Activated naive CD8-positive, alpha-beta T cell treated with anti-CD3 and anti-CD28 coated beads, Interleukin-2, amount 10 ng/mL, durations not matched to agents 7 days and 5 days (primary cell): ENCODE measurements at regions not wholly inside any gene's neighbourhood (a gene's known extent, or its start where the extent isn't known, plus 50 kb on each side); places are given as distances from the start of the nearest gene placed in this dataset.
A peak's percentile ranks its signal among the peaks of the same experiment; 100 is the strongest.
"Not testable (repeated sequence)": the region's sequence is repeated elsewhere in the genome, so short reads cannot be mapped to it uniquely, and the experiment has no call there.

ENCODE experiments used
- ATAC-seq: fragments of 150-1000 bp; cut with Tn5 transposase; one replicate; pipeline ENCODE4 v1.10.0; 2021; ENCODE audit warnings: low read depth, moderate library complexity
- POLR2A ChIA-PET: fragments of 350-600 bp; sonication (Branson Sonifier 250); formaldehyde crosslinking; loops from one replicate; lab custom pipeline; 2021; ENCODE audit warnings: antibody characterized with exemption; lab: Charles Lee
- DNase-seq: peaks from one replicate; pipeline ENCODE4 v3.0.0; 2021
- H3K27ac Mint-ChIP-seq: one replicate; pipeline ENCODE4 v1.8.0; 2022; ENCODE audit warnings: mild to moderate bottlenecking, mixed read lengths
- H3K27me3 Mint-ChIP-seq: one replicate; pipeline ENCODE4 v1.8.0; 2022; ENCODE audit warnings: mild to moderate bottlenecking, moderate library complexity, mixed read lengths
- H3K36me3 Mint-ChIP-seq: one replicate; pipeline ENCODE4 v1.8.0; 2021; ENCODE audit warnings: mild to moderate bottlenecking, mixed read lengths
- H3K4me1 Mint-ChIP-seq: one replicate; pipeline ENCODE4 v1.8.0; 2021; ENCODE audit warnings: mixed read lengths
- H3K4me3 Mint-ChIP-seq: one replicate; pipeline ENCODE4 v1.8.0; 2022; ENCODE audit warnings: mild to moderate bottlenecking, moderate library complexity, mixed read lengths
- H3K9me3 Mint-ChIP-seq: one replicate; pipeline ENCODE4 v1.8.0; 2021; ENCODE audit warnings: mixed read lengths

- Mint-ChIP-seq H3K36me3 (peaks cover 5% of the 10 kb centered on the region), H3K4me1 (peaks cover 11% of the 10 kb centered on the region), H3K9me3 (peaks cover 5% of the 10 kb centered on the region), H3K27me3 (no peaks in the 10 kb centered on the region), H3K27ac (no peak overlapping the region), H3K4me3 (no peak overlapping the region)
- no peak for ATAC-seq
- DNase-seq: no peak
- POLR2A ChIA-PET: interaction anchor here (0.8 kb wide), 1 partner anchor 18 kb away, joined by 3 read pairs; no protein-coding TSS in a partner anchor
These were observed 227.3 kb upstream of the TET2 start for GRCh38 chr4:104919406-104919805.

DNA sequence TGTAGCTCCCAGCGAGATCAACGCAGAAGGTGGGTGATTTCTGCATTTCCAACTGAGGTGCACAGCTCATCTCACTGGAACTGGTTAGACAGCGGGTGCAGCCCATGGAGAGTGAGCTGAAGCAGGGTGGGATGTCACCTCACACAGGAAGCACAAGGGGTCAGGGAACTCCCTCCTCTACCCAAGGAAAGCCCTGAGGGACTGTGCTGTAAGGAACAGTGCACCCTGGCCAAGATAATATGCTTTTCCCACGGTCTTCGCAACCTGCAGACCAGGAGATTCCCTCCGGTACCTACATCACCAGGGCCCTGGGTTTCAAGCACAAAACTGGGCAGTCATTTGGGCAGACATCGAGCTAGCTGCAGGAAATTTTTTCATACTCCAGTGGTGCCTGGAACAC is 216.4 kb upstream of the TET2 start:
- no peak for DNase-seq
- H3K36me3 Mint-ChIP-seq: peaks cover 45% of the 10 kb centered on the region
- no peaks in the 10 kb centered on the region for H3K27me3 Mint-ChIP-seq
- H3K4me3 Mint-ChIP-seq: peak overlapping the region; percentile 36
- peaks cover 40% of the 10 kb centered on the region for H3K4me1 Mint-ChIP-seq
- no peak for ATAC-seq
- peaks cover 15% of the 10 kb centered on the region for H3K9me3 Mint-ChIP-seq
- POLR2A ChIA-PET: interaction anchor here (1.1 to 1.7 kb wide), 3 partner anchors 8 to 543 kb away, joined by 4 to 16 read pairs (median 11); partner anchors contain the start of gene PPA2
- peak overlapping the region; percentile 89 for H3K27ac Mint-ChIP-seq

DNA sequence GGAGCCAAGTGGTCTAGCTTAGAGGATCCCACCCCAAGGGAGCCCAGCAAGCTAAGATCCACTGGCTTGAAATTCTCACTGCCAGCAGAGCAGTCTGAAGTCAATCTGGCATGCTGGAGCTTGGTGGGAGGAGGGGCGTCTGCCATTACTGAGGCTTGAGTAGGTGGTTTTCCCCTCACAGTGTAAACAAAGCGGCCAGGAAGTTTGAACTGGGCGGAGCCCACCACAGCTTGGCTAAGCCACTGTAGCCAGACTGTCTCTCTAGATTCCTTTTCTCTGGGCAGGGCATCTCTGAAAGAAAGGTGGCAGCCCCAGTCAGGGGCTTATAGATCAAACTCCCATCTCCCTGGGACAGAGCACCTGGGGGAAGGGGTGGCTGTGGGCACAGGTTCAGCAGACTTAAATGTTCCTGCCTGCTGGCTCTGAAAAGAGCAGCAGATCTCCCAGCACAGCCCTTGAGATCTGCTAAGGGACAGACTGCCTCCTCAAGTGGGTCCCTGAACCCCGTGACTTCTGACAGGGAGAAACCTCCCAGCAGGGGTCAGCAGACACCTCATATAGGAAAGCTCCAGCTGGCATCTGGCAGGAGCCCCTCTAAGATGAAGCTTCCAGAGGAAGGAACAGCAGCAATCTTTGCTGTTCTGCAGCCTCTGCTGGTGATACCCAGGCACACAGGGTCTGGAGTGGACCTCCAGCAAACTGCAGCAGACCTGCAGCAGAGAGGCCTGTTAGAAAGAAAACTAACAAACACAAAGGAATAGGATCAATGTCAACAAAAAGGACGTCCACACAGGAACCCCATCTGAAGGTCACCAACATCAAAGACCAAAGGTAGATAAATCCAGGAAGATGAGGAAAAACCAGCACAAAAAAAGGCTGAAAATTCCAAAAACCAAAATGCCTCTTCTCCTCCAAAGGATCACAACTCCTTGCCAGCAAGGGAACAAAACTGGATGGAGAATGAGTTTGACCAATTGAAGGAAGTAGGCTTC is 215.6 kb upstream of the TET2 start:
- peak; percentile 64 for DNase-seq
- ATAC-seq: peak; percentile 83
- POLR2A ChIA-PET: interaction anchor here (0.8 to 1.7 kb wide), 6 partner anchors 8 to 543 kb away, joined by 3 to 16 read pairs (median 7); partner anchors contain the start of genes PPA2 and TET2
- Mint-ChIP-seq H3K27ac (peak overlapping the region; percentile 89), H3K9me3 (peaks cover 19% of the 10 kb centered on the region), H3K4me3 (peak overlapping the region; percentile 71), H3K36me3 (peaks cover 49% of the 10 kb centered on the region), H3K4me1 (peaks cover 40% of the 10 kb centered on the region)
- H3K27me3 Mint-ChIP-seq: not testable (repeated sequence)

- peaks cover 24% of the 10 kb centered on the region for H3K4me1 Mint-ChIP-seq
- H3K27ac Mint-ChIP-seq: peak overlapping the region; percentile 79
- no peaks in the 10 kb centered on the region for H3K27me3 Mint-ChIP-seq
- no peak overlapping the region for H3K4me3 Mint-ChIP-seq
- DNase-seq (no peak), ATAC-seq (peak; percentile 58)
- peaks cover 13% of the 10 kb centered on the region for H3K9me3 Mint-ChIP-seq
- POLR2A ChIA-PET: interaction anchor here (1.0 kb wide), 1 partner anchor 8 kb away, joined by 4 read pairs; no protein-coding TSS in a partner anchor
- H3K36me3 Mint-ChIP-seq: peaks cover 32% of the 10 kb centered on the region
These were observed 208.1 kb upstream of the TET2 start for GRCh38 chr4:104938624-104939023.

DNA sequence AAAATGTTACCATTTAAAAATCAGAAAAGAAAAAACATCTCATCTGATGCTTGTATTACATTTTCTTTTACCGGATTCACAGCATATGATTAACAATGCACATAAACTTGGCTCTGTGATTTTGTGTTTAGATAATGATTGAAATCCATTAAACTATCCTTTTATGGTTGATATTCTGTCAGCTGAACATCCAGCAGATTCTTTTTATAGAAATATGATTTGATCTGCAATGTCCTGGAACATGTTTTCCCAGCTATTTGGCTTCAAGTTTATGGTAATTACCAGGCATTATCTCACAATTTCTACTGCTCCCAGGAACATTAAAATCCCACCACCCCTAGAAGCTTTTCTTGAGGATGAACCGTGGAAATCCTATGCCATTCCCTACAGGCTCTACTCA is 205.7 kb upstream of the TET2 start:
- peaks cover 33% of the 10 kb centered on the region for H3K4me1 Mint-ChIP-seq
- POLR2A ChIA-PET: interaction anchor here (0.7 to 1.7 kb wide), 2 partner anchors 26 to 120 kb away, joined by 4 to 5 read pairs; no protein-coding TSS in a partner anchor
- no peak overlapping the region for H3K27ac Mint-ChIP-seq
- DNase-seq (no peak), ATAC-seq (no peak)
- no peaks in the 10 kb centered on the region for H3K27me3 Mint-ChIP-seq
- H3K4me3 Mint-ChIP-seq: no peak overlapping the region
- peaks cover under 1% of the 10 kb centered on the region for H3K9me3 Mint-ChIP-seq
- H3K36me3 Mint-ChIP-seq: peaks cover 20% of the 10 kb centered on the region

DNA sequence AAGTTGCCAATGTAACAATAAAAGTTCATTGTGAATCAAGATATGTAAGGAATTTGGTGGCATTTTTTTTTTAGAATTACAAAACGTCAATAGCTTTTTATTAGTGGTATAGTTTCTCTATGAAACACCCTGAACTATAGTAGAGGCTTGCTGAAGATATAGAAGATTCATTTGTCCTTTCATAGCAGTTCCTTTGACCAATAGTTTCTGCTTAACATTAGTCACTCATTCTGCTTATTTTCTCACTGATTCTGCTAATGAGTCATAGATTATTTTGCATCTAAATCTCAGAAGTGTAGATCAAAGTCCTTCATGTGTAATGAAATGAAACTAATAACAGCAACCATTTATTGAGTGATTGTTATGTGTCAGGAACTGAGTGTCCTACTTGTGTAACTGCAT is 205.0 kb upstream of the TET2 start:
- POLR2A ChIA-PET: interaction anchor here (0.6 to 1.7 kb wide), 3 partner anchors 25 to 756 kb away, joined by 3 to 5 read pairs (median 4); no protein-coding TSS in a partner anchor
- no peak overlapping the region for H3K27ac Mint-ChIP-seq

GRCh38 chr4:104942990-104943743 is 203.5 kb upstream of the TET2 start:
- Mint-ChIP-seq H3K36me3 (peaks cover 23% of the 10 kb centered on the region), H3K4me3 (peak overlapping the region; percentile 57), H3K27ac (peak overlapping the region; percentile 85), H3K9me3 (peaks cover 4% of the 10 kb centered on the region), H3K4me1 (peaks cover 35% of the 10 kb centered on the region), H3K27me3 (no peaks in the 10 kb centered on the region)
- peak; percentile 95 for ATAC-seq
- DNase-seq: peak; percentile 73
- POLR2A ChIA-PET: interaction anchor here (1.1 to 3.2 kb wide), 9 partner anchors 12 to 530 kb away, joined by 3 to 14 read pairs (median 9); partner anchors contain the start of genes PPA2 and TET2

More for the DNA sequence above, 205.0 kb upstream of the TET2 start:
- Mint-ChIP-seq H3K4me1 (peaks cover 33% of the 10 kb centered on the region), H3K36me3 (peaks cover 18% of the 10 kb centered on the region), H3K4me3 (no peak overlapping the region), H3K27me3 (no peaks in the 10 kb centered on the region), H3K9me3 (no peaks in the 10 kb centered on the region)
- no peak for ATAC-seq
- DNase-seq: no peak

DNA sequence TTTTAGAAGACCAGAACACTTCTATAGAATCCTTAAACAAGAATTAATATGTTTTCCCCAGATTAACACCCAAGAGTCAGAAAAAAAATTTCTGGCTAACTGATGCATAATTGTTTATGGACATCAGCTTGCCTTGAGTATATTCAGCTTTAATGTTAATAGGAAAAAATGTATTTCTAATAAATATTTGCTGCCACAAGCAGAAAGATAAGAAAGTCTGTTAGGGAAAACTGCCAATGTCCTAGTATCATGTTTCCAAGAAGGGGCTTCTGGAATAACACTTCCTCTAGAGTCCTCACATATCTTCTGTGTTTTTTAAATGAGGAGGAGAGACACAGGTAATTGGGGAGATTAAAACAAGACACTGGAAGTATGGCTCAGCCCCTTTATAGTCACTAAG is 202.1 kb upstream of the TET2 start:
- POLR2A ChIA-PET: interaction anchor here (1.2 to 3.2 kb wide), 6 partner anchors 14 to 529 kb away, joined by 3 to 14 read pairs (median 10); partner anchors contain the start of genes PPA2 and TET2
- DNase-seq (no peak), ATAC-seq (no peak)
- Mint-ChIP-seq H3K9me3 (peaks cover 5% of the 10 kb centered on the region), H3K4me3 (no peak overlapping the region), H3K27ac (peak overlapping the region; percentile 85), H3K4me1 (peaks cover 30% of the 10 kb centered on the region), H3K27me3 (no peaks in the 10 kb centered on the region), H3K36me3 (peaks cover 23% of the 10 kb centered on the region)

- POLR2A ChIA-PET: no interaction called here
- ATAC-seq (no peak), DNase-seq (no peak)
- Mint-ChIP-seq H3K4me1 (peaks cover 22% of the 10 kb centered on the region), H3K27me3 (no peaks in the 10 kb centered on the region), H3K4me3 (no peak overlapping the region), H3K9me3 (peaks cover 17% of the 10 kb centered on the region), H3K27ac (no peak overlapping the region), H3K36me3 (peaks cover 39% of the 10 kb centered on the region)
These were observed 182.1 kb upstream of the TET2 start for GRCh38 chr4:104964410-104965175.

DNA sequence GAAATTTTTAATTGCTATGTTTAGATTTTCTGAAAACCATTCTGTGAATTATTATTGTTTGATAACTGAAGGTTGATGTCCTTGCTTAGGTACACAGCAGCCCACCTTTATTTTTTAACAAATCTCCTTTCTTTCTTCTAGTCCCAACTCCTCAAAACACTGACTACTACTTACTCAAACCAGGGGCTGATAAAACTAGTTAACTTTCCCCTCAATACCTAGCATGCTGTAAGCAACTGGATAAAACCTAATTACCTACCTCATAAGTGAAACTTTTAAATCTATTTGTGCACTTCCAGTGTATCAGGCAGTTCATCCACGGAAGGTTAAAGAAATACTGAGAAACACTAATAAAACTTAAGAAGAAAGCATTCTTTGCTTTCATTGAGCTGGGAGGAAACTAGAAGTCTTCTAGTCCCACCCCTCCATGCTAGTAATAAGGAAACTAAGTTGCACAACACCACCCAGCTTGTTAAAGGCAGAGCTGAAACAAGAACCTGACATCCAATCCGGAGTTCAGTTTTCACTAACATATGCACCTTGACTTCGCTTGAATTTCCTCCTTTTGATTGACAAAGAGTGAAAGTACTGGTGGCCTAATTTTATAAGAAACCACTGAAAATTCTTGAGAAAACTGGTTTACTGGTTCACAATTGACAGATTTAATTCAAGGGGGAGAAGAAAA is 180.2 kb upstream of the TET2 start:
- no peaks in the 10 kb centered on the region for H3K27me3 Mint-ChIP-seq
- peaks cover 22% of the 10 kb centered on the region for H3K4me1 Mint-ChIP-seq
- H3K9me3 Mint-ChIP-seq: peaks cover 14% of the 10 kb centered on the region
- peak overlapping the region; percentile 99 for H3K27ac Mint-ChIP-seq
- POLR2A ChIA-PET: interaction anchor here (0.8 to 1.7 kb wide), 4 partner anchors 22 to 180 kb away, joined by 3 to 14 read pairs (median 6); partner anchors contain the start of gene TET2
- peak overlapping the region; percentile 87 for H3K4me3 Mint-ChIP-seq
- DNase-seq (no peak), ATAC-seq (peak; percentile 99)
- H3K36me3 Mint-ChIP-seq: peaks cover 39% of the 10 kb centered on the region

DNA sequence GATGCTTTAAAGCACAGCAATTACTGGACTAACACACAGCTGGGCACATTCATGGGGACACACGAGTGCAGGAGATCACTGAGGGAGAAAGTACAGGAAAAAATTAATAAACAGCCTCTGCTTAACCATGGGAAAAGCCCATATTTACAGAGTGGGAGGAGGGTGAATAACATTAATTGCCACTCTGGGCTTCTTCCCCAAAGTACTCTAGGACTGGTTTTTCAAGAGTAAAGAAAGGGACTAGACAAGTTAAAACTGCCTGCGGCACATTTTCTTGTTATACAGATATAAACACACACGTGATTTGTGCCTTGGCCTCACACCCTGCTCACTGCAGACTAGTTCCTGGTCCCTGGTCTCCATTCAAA is 179.7 kb upstream of the TET2 start:
- peaks cover 14% of the 10 kb centered on the region for H3K9me3 Mint-ChIP-seq
- peak overlapping the region; percentile 99 for H3K27ac Mint-ChIP-seq
- peaks cover 22% of the 10 kb centered on the region for H3K4me1 Mint-ChIP-seq
- ATAC-seq (peak; percentile 29), DNase-seq (no peak)
- peak overlapping the region; percentile 87 for H3K4me3 Mint-ChIP-seq
- no peaks in the 10 kb centered on the region for H3K27me3 Mint-ChIP-seq
- peaks cover 39% of the 10 kb centered on the region for H3K36me3 Mint-ChIP-seq
- POLR2A ChIA-PET: interaction anchor here (0.8 to 1.7 kb wide), 4 partner anchors 23 to 180 kb away, joined by 3 to 14 read pairs (median 6); partner anchors contain the start of gene TET2
